ENCODE measurements at regions not wholly inside any gene's neighbourhood (a gene's known extent, or its start where the extent isn't known, plus 50 kb on each side); places are given as distances from the start of the nearest gene placed in this dataset.

DNA sequence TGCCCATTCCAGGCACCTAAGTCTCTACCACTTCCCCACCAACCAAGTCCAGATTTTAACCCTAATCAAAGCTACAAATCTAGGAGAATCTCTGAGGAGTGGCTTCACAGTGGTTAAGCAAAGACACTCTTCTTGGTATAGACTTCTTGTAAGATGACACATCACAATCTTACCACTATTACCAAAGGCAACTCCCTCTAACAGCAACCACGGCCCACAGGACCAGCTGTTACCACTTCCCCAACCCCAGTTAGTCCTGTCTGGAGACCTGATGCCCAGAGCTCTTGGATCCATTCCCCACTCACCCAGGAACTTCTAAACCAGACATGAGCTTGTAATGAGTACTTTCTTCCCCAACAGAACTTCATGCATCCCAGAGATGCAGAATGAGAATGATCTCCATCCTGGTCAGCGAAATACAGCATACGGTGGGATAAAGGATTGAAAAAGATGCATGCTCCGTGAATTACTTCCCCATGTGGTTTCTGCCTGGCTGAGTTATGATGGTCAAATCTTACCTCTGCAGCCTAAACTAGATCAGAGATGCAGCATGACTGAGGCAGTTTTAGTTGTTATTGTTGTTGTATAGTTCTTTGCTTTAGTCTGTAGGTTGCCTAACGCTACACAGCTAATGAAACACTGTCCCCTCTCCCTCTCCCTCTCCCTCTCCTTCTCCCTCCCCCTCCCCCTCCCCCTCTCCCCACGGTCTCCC is 87.7 kb upstream of the FOXN3 start:
- TF ChIP-seq EED (IDR thresholded peaks at IDR 0.05; ENCODE audit: low read depth) (peak; percentile 78), MEF2A (IDR thresholded peaks at IDR 0.05; ENCODE audit: insufficient read depth, low read depth, low read length) (0 out of 2 replicates have a peak, but pooled peaks have one; percentile 12), ETV6 (conservative IDR thresholded peaks at IDR 0.05 in 1 of 2, IDR thresholded peaks at IDR 0.05 in 1 of 2; ENCODE audit: borderline replicate concordance in 1 of 2, low read depth in 1 of 2) (no peak), TAF1 (IDR thresholded peaks at IDR 0.05; ENCODE audit: borderline replicate concordance, low read depth, low read length) (no peak)

All from GM12878 (cell line).